ENCODE measurements at regions not wholly inside any gene's neighbourhood (a gene's known extent, or its start where the extent isn't known, plus 50 kb on each side); places are given as distances from the start of the nearest gene placed in this dataset.

- DNase-seq (ENCODE audit: low read depth): no peak
- TF ChIP-seq CTCF (IDR thresholded peaks at IDR 0.05; ENCODE audit: control insufficient read depth, extremely low read depth, insufficient read depth): no peak
Observed at GRCh38 chr6:104630955-104631354, 228.8 kb downstream of the HACE1 start.

GRCh38 chr6:104630522-104630921 is 229.2 kb downstream of the HACE1 start:
- no peak for DNase-seq (ENCODE audit: low read depth)
- TF ChIP-seq CTCF (IDR thresholded peaks at IDR 0.05; ENCODE audit: control insufficient read depth, extremely low read depth, insufficient read depth): no peak
- no peak overlapping the region for H3K4me3 ChIP-seq (ENCODE audit: low read depth, low read length)

More at GRCh38 chr6:104630955-104631354, 228.8 kb downstream of the HACE1 start:
- no peak overlapping the region for H3K4me3 ChIP-seq (ENCODE audit: low read depth, low read length)

GRCh38 chr6:104629826-104630225 is 229.9 kb downstream of the HACE1 start:
- no peak overlapping the region for H3K4me3 ChIP-seq (ENCODE audit: low read depth, low read length)
- no peak for TF ChIP-seq CTCF (IDR thresholded peaks at IDR 0.05; ENCODE audit: control insufficient read depth, extremely low read depth, insufficient read depth)
- DNase-seq (ENCODE audit: low read depth): no peak

GRCh38 chr6:104625536-104625935 is 234.2 kb downstream of the HACE1 start:
- no peak overlapping the region for H3K4me3 ChIP-seq (ENCODE audit: low read depth, low read length)
- TF ChIP-seq CTCF (IDR thresholded peaks at IDR 0.05; ENCODE audit: control insufficient read depth, extremely low read depth, insufficient read depth): no peak
- no peak for DNase-seq (ENCODE audit: low read depth)

GRCh38 chr6:104623052-104623690 is 236.5 kb downstream of the HACE1 start:
- no peak for DNase-seq (ENCODE audit: low read depth)
- no peak overlapping the region for H3K4me3 ChIP-seq (ENCODE audit: low read depth, low read length)
- TF ChIP-seq CTCF (IDR thresholded peaks at IDR 0.05; ENCODE audit: control insufficient read depth, extremely low read depth, insufficient read depth): no peak

- DNase-seq (ENCODE audit: low read depth): no peak
- TF ChIP-seq CTCF (IDR thresholded peaks at IDR 0.05; ENCODE audit: control insufficient read depth, extremely low read depth, insufficient read depth): no peak
Observed at GRCh38 chr6:104621396-104621795, 238.3 kb downstream of the HACE1 start.

GRCh38 chr6:104617591-104617990 is 242.1 kb downstream of the HACE1 start:
- H3K4me3 ChIP-seq (ENCODE audit: low read depth, low read length): no peak overlapping the region
- TF ChIP-seq CTCF (IDR thresholded peaks at IDR 0.05; ENCODE audit: control insufficient read depth, extremely low read depth, insufficient read depth): no peak
- DNase-seq (ENCODE audit: low read depth): no peak

More at GRCh38 chr6:104621396-104621795, 238.3 kb downstream of the HACE1 start:
- no peak overlapping the region for H3K4me3 ChIP-seq (ENCODE audit: low read depth, low read length)

Measured in LNCaP clone FGC (cell line).